HG03520 (cell line): ENCODE measurements at regions not wholly inside any gene's neighbourhood (a gene's known extent, or its start where the extent isn't known, plus 50 kb on each side); places are given as distances from the start of the nearest gene placed in this dataset.

Experiments used
- ATAC-seq: cut with Tn5 transposase; IDR thresholded peaks from one replicate; pipeline ENCODE4 v1.9.1; 2021; ENCODE audit warnings: mild to moderate bottlenecking, moderate library complexity; ENCODE audit not compliant: unreplicated experiment

DNA sequence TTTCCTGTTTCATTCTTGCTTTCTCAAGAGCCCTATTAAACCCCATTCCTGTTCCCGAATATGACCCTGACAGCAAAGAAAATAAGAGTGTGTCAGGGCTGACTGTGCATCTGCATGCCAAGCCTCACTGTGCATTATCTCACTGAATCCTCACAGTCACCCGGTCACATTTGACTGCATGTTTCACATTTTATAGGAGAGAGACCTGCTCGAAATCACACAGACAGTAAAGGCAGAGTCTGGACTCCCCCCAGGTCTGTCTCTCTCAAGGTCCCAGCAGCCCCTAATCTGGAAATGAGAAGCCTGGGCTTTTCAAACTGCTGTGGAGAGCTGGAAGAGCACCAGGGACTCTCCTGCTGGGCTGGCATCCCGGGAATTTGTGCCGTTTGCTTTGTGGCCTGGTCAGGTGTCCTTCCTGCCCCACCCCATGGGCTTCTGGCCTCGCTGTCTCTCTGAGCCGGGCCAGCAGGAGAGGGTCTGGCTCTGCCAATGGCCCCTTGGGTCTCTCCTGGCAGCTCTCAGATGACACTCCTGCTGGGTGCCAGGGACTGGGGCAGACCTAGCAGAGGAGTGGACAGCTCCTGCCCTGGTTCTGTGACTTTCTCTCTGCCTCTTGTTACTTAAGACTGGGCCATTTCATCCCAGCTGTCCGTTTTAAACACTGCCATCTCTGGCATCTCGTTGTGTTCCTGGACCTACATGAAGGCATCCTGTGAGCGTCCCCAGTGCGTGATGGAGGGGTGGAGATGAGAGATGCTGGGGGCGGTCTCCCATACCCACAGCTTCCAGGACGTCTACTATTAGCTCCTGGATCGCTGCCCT lies 173.6 kb downstream of the ARHGAP12 start:
- ATAC-seq, result no peak

DNA sequence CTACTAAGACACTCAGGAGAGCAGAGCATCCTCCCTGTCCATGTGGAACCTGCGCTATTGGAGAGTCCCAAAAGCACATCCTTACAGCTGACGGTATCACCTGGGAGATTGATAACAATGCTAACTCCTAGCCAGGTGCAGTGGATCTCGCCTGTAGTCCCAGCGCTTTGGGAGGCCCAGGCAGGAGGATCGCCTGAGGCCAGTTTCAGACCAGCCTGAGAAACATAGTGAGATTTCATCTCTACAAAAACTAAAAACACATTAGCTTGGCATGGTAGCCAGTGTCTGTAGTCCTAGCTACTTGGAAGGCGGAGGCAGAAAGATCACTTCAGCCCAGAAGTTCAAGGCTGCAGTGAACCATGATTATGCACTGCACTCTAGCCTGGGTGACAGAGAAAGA lies 174.9 kb downstream of the ARHGAP12 start:
- ATAC-seq, result no peak

DNA sequence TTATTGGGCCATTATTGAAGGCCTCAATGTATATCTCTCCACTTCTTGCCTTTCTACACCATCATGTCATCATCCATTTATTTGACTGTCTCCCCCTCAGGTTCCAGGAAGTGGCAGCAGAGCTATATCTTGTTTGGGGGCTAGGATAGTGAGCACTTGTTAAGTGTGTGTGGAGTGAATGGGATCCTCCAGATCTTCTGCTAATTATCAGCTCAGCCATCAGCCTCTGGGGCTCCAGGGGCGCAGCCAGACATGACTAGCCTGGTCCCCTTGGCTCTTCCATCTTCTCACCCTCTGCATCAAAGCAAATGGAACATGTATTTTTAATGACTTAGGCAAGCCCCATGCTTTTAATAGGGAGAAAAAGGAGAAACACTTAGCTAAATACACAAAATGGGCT lies 176.5 kb downstream of the ARHGAP12 start:
- no peak for ATAC-seq

DNA sequence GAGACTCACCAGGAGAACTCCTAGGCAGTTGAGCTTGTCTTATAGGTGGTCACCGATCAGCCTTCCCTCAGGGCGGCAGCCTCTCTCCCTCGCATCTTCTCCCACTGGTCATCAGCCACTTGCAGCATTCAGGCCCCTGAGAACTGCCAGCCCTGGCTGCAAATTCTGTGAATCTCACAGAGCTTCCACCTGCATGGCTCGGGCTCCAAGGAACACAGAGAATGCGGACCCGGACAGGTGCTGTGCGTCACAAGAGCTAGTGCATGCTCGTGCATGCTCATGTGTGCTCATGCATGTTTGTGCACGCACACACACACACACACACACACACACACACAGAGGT lies 176.9 kb downstream of the ARHGAP12 start:
- no peak for ATAC-seq

DNA sequence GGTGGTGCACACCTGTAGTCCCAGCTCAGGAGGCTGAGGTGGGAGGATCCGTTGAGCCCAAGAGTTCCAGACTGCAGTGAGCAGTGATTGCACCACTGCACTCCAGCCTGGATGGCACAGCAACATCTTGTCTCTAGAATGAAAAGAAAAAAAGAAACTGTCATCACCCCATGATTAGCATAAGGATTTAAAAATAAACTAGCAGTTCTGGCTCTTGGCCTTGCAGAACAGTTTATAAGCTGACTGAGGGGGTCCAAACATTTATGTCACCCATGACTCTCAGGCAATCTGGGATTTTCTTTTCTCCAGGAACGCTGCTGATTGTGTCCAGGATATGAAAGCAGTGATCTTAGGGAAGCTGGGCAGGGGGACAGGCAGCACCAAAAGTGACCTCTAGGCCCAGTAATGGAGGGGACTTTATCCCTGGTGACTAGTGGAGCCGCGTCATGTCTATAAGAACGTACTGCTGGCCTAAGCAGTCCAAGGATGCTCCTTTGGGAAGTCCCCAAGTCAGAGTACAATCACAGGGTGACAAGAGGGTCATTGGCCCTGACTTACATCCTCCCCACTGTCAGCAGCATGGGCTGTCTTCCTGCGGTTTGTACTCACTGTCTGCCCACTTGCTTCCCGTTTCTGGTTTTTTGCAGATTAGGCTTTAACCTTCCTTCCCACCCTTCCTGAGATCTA lies 177.4 kb downstream of the ARHGAP12 start:
- ATAC-seq, result no peak

DNA sequence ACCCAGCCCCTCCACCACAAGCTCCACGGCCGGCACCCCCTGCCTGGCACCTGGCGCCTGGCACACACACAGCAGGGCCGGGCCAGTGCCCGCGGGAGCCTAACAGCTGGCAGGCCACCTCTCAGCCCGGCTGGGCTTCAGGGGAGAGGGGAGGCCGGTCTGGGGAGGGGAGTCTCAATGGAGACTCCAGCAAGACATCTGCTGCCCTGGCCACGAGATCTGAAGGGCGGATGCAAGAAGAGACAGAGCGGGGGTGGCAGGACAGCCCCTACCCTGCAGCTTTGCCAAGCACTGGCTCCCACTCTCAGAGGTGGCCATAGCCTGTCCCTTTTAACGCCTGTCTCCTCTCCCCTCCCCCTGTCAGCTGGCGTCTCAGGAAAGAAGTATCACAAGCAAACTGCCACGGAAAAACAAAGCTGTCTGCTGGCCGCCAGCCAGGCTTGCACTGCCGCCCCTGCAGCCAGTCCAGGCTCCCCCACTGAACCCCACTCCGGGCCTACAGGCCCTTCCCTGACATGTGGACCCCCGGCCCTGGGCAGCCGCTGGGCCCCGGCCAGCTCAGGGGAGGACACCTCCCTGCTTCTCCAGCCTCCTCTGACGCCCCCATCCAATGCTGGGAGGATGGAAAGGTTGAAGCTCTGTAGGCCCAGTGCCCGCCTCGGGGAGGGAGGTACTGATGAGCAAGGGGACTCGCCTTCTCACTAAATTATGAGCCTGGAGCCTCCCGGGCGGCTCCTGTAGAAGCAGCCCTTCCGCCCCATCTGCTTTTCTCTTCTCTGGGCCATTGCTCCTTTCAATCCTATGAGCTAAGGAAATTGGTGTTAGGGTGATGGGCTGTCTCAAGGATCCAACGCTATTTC lies 178.4 kb downstream of the ARHGAP12 start:
- no peak for ATAC-seq

DNA sequence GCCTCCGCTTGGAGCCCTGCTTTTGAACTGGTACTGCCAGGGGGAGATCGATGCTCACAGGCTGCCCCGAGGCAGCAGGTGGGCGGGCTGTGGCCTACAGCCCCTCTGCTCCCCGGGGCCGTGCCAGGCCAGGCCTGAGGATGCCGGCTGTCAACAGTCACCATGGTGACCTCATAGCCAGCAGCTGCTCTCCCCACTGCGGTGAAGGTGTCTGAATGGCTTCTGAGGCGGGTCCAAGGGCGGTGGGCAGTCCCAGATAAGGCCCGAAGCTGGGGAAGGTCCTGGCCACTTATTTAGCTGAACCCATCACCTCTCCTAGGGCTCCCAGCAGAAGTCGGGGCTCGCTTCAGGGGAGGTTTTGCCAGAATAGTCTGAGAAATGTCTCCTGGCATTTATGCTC lies 179.3 kb downstream of the ARHGAP12 start:
- ATAC-seq, result no peak

DNA sequence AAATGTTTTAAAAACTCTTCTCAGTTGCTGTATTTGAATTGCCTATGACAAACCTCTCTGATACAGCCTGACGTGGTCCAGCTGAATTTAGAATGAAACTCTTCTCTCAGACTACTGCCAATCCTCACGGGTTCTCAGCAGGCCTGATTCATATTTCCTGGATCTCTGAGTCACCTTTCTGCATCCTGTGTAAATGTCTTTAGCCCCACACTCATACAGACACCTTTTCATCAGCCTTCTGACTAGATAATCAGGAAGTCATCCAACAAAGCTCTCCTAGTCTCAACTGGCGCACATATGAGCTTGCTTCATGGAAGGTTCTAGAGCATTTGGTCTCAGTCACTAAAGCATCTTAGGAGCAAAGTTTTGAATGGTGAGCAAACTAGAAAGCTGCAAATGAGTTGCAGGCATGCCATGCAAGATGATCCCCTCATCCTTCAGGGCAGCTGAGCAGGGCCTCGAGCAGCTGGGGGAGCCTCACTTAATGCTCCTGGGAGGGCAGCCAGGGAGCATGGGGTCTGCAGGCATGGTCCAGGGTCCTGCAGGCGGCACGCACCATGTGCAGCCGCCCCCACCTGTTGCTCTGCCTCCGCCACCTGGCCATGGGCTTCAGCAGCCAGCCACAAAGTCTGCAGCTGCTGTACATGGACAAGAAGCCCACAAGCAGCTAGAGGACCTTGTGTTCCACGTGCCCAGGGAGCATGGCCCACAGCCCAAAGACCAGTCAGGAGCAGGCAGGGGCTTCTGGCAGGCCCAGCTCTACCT lies 182.8 kb downstream of the ARHGAP12 start:
- ATAC-seq, result no peak

DNA sequence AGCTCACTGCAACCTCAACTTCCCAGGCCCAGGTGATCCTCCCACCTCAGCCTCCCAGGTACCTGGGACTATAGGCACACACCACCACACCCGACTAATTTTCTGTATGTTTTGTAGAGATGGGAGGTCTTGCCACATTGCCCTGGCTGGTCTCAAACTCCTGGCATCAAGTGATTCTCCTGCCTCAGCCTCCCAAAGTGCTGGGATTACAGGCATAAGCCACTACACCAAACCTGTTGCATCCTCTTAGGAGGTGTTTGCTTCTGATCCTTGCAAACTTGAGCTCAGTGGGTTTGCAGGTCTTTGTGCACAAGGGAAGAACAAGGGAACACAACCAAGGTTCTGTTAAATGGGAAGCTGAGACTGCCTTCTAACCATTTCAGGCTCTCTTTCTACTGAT lies 184.6 kb downstream of the ARHGAP12 start:
- ATAC-seq, result no peak

DNA sequence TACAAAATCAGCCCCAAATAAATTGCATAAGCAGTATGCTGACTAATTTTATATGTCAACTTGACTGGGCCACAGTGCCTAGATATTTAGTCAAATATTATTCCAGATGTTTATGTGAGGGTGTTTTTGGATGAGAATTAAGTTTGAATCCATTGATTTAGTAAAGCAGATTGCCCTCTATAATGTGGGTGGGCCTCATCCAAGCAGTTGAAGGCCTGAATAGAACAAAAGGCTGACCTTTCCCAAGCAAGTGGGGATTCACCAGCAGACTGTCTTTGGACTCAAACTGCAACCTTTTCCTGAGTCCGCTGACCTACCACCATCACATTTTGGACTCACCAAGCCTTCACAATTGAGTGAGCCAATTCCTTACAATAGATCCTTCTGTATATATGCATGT lies 186.4 kb downstream of the ARHGAP12 start:
- no peak for ATAC-seq

DNA sequence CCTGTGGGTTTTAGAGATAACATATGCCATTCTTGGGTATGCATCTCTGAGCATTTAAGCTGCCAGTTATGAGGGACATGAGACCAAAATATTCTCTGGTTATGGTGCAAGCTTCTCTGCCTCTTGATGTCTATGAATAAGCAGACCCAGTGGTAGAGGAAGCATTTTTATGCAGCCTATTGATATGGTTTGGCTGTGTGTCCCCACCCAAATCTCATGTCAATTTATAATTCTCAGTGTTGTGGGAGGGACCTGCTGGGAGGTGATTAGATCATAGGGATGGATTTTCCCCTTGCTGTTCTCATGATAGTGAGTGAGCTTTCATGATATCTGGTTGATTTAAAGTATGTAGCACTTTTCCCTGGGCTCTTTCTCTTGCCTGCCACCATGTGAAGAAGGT lies 187.2 kb downstream of the ARHGAP12 start:
- ATAC-seq, result no peak

DNA sequence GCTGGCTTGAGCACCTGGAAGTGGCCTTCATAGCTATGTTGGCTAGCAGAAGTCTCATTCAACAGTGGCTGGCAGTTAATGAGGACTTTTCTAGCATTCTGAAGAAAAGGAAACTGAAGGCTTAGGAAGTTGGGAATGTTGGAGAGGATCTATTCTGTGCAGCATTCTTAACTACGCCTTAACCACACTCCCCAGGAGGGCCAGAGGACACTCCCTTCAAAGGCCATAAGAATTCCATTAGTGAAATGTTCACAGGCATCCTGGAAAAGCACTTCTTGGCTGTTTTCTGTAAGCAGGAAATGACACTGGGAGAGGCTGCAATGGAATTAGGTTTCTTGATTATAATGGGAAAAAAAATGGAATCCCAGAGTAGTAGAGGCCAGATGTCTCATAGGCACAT lies 188.9 kb downstream of the ARHGAP12 start:
- ATAC-seq, result no peak

DNA sequence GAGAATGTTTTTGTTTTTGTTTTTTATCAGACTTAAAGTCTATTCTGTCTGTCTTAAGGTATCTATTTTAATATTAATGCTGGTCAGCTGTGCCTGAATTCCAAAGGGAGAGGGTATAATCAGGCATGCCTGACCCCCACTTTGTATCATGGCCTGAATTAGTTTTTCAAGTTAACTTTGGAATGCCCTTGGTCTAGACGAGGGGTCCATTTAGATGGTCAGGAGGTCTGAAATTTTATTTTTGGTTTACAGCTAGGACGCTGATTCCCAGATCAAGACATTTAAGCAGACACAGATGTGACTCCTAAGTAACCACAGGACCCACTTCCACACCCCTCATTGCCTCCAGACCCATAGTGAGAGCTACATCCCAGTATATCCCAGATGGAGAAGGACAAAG lies 189.5 kb downstream of the ARHGAP12 start:
- no peak for ATAC-seq

DNA sequence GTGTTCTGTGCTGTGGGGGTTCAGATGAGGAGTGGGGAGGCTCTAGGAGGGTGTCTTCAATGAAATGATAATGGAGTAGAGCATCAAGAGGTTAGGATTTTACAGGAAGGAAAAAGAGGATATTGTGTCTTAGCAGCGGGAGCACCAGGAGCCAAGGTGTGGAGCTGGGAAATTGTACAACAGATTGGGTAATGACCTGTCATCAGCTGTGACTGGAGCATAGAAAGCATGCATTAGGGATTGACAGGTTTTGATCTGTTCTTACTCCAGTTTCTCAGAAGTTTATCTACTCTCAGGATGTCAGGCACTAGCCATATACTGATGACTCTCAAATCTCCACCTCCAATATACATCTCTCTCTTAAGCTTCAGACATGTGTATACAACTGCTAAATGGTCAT lies 196.9 kb downstream of the ARHGAP12 start:
- ATAC-seq, result no peak

DNA sequence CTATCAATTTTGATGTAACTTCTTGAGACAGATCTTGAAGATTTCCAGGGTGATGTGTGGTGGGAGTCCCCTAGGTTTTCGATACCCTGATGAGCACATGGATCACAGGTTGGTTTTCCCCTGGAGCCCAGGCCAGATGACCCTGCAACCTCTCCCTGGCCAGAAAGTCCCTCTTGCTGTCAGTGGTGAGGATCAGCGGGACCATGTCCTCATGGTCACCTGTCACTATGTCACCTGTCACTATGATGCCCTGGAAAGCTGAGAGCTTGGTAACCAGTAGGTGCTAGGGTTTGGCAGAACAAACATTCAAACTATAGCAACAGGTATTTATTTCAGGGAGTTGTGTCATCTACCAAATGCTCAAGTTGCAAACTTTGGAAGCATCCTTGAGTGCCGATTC lies 197.9 kb downstream of the ARHGAP12 start:
- ATAC-seq, result no peak

DNA sequence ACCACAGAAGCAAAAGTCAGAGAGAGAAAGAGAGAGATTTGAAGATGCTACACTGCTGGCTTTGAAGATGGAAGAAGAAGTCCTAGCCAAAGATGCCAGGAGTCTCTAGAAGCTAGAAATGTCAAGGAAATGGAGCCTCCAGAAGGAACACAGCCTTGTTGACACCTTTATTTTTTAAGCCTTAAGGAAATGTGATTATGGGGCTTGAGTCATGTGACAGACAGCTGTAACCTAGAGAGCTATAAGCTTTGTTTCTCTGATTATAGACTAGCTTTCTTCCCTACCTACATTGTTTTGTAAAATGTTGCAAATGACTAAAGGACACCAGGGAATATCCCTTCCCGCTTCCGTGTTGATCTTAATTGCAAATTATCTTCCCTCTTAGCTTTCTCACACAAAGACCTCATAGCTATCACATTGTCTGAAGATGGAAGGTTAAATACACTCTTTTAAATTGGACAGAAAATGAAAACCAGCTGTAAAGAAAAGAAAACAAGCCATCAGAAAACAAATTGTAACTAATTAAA lies 199.9 kb downstream of the ARHGAP12 start:
- no peak for ATAC-seq

DNA sequence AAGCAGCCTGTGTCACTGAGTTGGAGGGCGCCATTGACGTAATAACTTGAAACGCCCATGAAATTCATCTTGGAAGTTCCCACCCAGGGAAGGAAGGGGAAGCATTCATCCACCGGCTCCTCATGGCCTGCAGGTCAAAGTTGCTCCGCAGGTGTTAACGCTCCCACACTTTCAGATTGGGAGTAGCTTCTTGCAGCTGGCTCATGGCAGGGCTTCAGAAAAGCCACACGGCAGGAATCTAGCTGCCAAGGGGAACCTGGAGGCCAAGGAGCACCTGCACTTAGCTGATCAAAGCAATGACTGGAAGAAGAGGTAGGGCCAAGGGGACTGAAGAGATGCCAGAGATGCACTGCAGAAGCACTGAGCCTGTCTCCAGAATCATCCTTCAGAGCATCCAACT lies 203.2 kb downstream of the ARHGAP12 start:
- ATAC-seq, result no peak

DNA sequence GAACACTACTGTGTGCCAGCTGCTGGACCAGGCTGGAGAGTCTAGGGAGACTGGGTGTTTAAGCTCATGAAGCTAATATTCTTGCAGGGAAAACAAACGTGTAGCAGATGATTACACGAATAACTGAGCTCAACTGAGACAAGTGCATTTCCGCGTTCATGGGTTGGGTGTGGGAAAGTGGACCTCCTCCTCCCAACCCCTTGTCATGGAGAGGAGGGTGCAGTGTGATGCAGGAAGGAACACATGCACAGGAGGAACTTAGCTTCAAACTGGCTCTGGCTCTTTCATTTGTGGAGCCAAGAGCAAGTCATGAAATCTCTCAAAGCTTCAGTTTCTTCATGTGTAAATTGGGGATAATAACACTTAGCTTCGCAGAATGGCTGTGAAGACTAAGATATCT lies 204.3 kb downstream of the ARHGAP12 start:
- ATAC-seq, result no peak

DNA sequence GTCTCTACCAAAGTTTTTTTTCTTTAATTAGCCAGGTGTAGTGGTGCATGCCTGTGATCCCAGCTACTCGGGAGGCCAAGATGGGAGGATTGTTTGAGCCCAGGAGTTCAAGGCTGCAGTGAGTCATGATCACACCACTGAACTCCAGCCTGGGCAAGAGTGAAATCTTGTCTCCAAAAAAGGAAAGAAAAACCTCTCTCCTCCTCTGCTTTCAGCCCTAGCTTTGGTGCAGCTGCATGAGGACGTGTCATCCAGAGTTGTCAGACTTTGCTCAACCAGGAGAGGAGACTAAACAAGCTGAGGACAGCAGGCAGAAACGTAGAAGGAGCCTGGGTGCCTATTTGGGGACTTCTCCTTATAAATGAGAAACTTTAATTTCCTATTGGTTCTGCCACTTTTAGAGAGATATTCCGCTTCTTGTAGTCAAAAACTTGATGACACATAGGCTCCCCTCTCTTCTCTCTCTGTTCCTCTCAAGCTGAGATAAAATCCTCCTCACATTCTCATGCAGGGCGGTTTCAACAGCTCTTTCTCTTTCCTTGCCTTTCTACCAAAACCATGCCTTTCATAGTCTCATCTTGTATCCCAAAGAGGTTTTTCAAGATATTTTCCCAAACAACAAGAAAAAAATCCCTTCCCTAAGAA lies 205.4 kb downstream of the ARHGAP12 start:
- ATAC-seq, result no peak

DNA sequence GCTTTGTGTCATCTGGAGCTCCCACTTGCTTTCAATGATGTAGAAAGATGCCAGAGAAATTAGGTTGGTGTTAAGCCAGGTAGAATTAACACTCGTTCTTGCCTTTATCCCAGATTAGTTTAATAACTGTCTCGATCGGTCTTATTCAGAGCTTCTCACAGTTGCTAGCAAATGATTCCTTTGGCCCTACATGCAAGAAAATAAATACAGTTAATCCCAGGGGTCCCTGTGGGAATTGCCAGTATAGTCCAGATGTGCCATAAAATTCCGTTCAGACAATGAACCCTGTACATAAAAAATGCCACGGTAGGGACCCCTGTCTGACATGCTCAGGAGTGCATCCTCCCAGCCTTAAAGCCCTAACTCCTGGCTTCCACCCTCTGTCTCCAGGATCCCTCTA lies 207.5 kb downstream of the ARHGAP12 start:
- no peak for ATAC-seq
